ENCODE measurements at regions not wholly inside any gene's neighbourhood (a gene's known extent, or its start where the extent isn't known, plus 50 kb on each side); places are given as distances from the start of the nearest gene placed in this dataset.

DNA sequence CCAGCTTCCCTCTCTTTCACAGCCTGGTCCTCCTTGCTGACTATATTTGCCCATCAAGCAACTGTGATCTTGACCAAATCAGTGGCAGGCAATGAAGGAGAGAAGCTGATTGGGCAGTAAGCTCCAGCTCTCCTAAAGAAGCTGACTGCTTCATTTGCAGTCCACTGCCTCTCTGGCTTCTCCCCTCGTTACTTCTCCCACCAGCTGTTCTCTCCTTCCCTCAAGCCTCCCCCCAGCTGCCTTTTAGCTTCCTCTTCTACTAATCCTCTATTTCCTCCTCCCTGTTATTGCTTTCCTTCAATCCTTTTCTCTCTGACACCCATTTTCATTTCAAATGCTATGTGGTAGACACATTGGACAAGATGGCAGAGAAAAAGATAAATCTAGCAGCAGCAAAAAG is 474.7 kb upstream of the UBE2E2 start:
- Mint-ChIP-seq H3K4me3 (no peak overlapping the region), H3K27me3 (ENCODE audit: low read depth in 2 of 2) (no peaks in the 10 kb centered on the region), H3K27ac (no peak overlapping the region), H3K4me1 (no peaks in the 10 kb centered on the region), H3K9me3 (peaks cover 4 to 15% of the 10 kb centered on the region in 2 donors), H3K36me3 (no peaks in the 10 kb centered on the region)
- Histone ChIP-seq H3K4me3 (ENCODE audit: low read length) (no peak overlapping the region), H3K27me3 (ENCODE audit: control insufficient read depth, insufficient read depth, low read length) (no peaks in the 10 kb centered on the region), H3K9me3 (ENCODE audit: control insufficient read depth, insufficient read depth, low read length) (no peaks in the 10 kb centered on the region), H3K36me3 (ENCODE audit: control insufficient read depth, insufficient read depth, low read length) (no peaks in the 10 kb centered on the region), H3K4me1 (ENCODE audit: control insufficient read depth, insufficient read depth, low read length) (no peaks in the 10 kb centered on the region), H3K27ac (ENCODE audit: low read length) (no peak overlapping the region)
- DNase-seq = no peak
- intact Hi-C loops (cut with micrococcal nuclease) = no loop called here
- TF ChIP-seq, protein P1, sequence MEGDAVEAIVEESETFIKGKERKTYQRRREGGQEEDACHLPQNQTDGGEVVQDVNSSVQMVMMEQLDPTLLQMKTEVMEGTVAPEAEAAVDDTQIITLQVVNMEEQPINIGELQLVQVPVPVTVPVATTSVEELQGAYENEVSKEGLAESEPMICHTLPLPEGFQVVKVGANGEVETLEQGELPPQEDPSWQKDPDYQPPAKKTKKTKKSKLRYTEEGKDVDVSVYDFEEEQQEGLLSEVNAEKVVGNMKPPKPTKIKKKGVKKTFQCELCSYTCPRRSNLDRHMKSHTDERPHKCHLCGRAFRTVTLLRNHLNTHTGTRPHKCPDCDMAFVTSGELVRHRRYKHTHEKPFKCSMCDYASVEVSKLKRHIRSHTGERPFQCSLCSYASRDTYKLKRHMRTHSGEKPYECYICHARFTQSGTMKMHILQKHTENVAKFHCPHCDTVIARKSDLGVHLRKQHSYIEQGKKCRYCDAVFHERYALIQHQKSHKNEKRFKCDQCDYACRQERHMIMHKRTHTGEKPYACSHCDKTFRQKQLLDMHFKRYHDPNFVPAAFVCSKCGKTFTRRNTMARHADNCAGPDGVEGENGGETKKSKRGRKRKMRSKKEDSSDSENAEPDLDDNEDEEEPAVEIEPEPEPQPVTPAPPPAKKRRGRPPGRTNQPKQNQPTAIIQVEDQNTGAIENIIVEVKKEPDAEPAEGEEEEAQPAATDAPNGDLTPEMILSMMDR (IDR thresholded peaks at IDR 0.05) = no peak
- ATAC-seq = no peak
- WGBS (ENCODE audit: insufficient coverage) = 25% methylated on average over 1 of the region's 1 CpG

DNA sequence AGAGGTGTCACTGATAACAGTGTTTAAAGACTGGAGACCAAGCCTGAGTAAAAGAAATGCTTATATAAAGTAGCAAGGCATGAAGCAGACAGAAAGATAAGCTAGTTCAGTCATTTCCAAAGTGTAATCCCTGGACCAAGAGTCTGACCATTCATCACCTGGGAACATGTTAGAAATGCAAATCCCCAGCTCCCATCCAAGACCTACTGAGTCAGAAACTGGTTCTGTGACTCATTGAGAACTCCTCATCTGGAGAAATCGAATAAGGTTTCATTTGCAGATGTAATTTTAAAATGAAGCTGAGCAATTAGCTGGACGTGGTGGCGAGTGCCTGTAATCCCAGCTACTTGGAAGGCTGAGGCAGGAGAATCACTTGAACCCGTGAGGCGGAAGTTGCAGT is 473.9 kb upstream of the UBE2E2 start:
- no peaks in the 10 kb centered on the region for H3K27me3 Mint-ChIP-seq (ENCODE audit: low read depth in 2 of 2)
- DNase-seq = no peak
- no peaks in the 10 kb centered on the region for H3K36me3 Mint-ChIP-seq
- H3K4me1 Mint-ChIP-seq = no peaks in the 10 kb centered on the region
- Histone ChIP-seq H3K27me3 (ENCODE audit: control insufficient read depth, insufficient read depth, low read length) (no peaks in the 10 kb centered on the region), H3K27ac (ENCODE audit: low read length) (no peak overlapping the region), H3K4me1 (ENCODE audit: control insufficient read depth, insufficient read depth, low read length) (no peaks in the 10 kb centered on the region), H3K9me3 (ENCODE audit: control insufficient read depth, insufficient read depth, low read length) (no peaks in the 10 kb centered on the region), H3K36me3 (ENCODE audit: control insufficient read depth, insufficient read depth, low read length) (no peaks in the 10 kb centered on the region), H3K4me3 (ENCODE audit: low read length) (no peak overlapping the region)
- no peak for ATAC-seq
- WGBS (ENCODE audit: insufficient coverage) = 80% methylated on average over 5 of the region's 5 CpGs
- intact Hi-C loops (cut with micrococcal nuclease) = no loop called here
- no peak overlapping the region for H3K27ac Mint-ChIP-seq
- no peak overlapping the region for H3K4me3 Mint-ChIP-seq
- TF ChIP-seq, protein P1 (IDR thresholded peaks at IDR 0.05) = no peak
- H3K9me3 Mint-ChIP-seq = peaks cover 4 to 15% of the 10 kb centered on the region in 2 donors

DNA sequence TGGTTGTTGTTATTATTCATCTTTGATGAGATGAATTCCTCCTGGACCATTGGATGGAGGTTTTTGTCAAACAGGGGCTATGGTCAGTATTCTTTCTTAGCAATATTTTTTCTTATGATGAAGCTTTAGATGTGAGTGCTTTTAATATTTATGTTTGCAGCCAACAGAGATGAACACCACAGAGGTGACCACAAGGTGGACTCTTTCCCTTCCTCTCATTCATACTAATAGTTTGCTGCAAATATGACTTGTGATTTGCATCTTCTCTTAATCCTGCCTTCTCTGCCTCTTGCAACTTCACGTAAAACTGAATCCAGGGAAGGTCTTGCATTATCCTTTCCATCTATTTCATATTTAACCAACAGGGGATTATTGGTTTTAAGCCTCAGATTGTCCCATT is 473.1 kb upstream of the UBE2E2 start:
- intact Hi-C loops (cut with micrococcal nuclease) = no loop called here
- no peaks in the 10 kb centered on the region for H3K36me3 ChIP-seq (ENCODE audit: control insufficient read depth, insufficient read depth, low read length)
- no peak overlapping the region for H3K4me3 ChIP-seq (ENCODE audit: low read length)
- no peaks in the 10 kb centered on the region for H3K4me1 Mint-ChIP-seq
- no peak overlapping the region for H3K27ac Mint-ChIP-seq
- ATAC-seq (no peak), DNase-seq (no peak)
- H3K27ac ChIP-seq (ENCODE audit: low read length) = no peak overlapping the region
- H3K9me3 ChIP-seq (ENCODE audit: control insufficient read depth, insufficient read depth, low read length) = no peaks in the 10 kb centered on the region
- H3K27me3 ChIP-seq (ENCODE audit: control insufficient read depth, insufficient read depth, low read length) = no peaks in the 10 kb centered on the region
- TF ChIP-seq, protein P1 (IDR thresholded peaks at IDR 0.05) = no peak
- peaks cover 4 to 15% of the 10 kb centered on the region in 2 donors for H3K9me3 Mint-ChIP-seq
- H3K27me3 Mint-ChIP-seq (ENCODE audit: low read depth in 2 of 2) = no peaks in the 10 kb centered on the region
- H3K4me1 ChIP-seq (ENCODE audit: control insufficient read depth, insufficient read depth, low read length) = no peaks in the 10 kb centered on the region
- no peak overlapping the region for H3K4me3 Mint-ChIP-seq
- WGBS (ENCODE audit: insufficient coverage) = 33% methylated on average over 1 of the region's 1 CpG
- no peaks in the 10 kb centered on the region for H3K36me3 Mint-ChIP-seq

DNA sequence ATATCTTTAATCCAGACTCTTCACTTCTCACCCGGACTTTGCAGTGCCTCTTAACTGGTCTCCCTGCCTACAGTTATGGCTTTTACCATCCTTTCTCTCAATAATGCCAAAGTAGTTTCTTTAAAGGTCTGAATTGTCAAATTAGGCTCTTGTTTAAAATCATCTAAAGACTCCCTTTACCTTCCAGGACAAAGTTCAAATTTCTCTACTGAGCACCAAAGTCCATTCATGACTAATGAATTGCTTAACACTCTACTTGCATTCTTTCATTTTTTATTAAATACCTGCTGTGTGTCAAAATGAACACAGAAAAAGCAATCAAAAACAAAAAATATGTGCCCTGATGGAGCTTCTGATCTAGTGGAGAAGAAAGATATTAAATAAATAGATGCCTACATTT is 472.4 kb upstream of the UBE2E2 start:
- Histone ChIP-seq H3K36me3 (ENCODE audit: control insufficient read depth, insufficient read depth, low read length) (no peaks in the 10 kb centered on the region), H3K27me3 (ENCODE audit: control insufficient read depth, insufficient read depth, low read length) (no peaks in the 10 kb centered on the region), H3K9me3 (ENCODE audit: control insufficient read depth, insufficient read depth, low read length) (no peaks in the 10 kb centered on the region), H3K4me3 (ENCODE audit: low read length) (no peak overlapping the region), H3K27ac (ENCODE audit: low read length) (no peak overlapping the region), H3K4me1 (ENCODE audit: control insufficient read depth, insufficient read depth, low read length) (no peaks in the 10 kb centered on the region)
- H3K9me3 Mint-ChIP-seq = peaks cover 4 to 15% of the 10 kb centered on the region in 2 donors
- DNase-seq = no peak
- no peak overlapping the region for H3K4me3 Mint-ChIP-seq
- no peaks in the 10 kb centered on the region for H3K27me3 Mint-ChIP-seq (ENCODE audit: low read depth in 2 of 2)
- TF ChIP-seq, protein P1 (IDR thresholded peaks at IDR 0.05) = no peak
- ATAC-seq = no peak
- no peak overlapping the region for H3K27ac Mint-ChIP-seq
- intact Hi-C loops (cut with micrococcal nuclease) = no loop called here
- 80% methylated on average over 1 of the region's 1 CpG for WGBS (ENCODE audit: insufficient coverage)
- H3K36me3 Mint-ChIP-seq = no peaks in the 10 kb centered on the region
- no peaks in the 10 kb centered on the region for H3K4me1 Mint-ChIP-seq
